ENCODE measurements at regions not wholly inside any gene's neighbourhood (a gene's known extent, or its start where the extent isn't known, plus 50 kb on each side); places are given as distances from the start of the nearest gene placed in this dataset.

DNA sequence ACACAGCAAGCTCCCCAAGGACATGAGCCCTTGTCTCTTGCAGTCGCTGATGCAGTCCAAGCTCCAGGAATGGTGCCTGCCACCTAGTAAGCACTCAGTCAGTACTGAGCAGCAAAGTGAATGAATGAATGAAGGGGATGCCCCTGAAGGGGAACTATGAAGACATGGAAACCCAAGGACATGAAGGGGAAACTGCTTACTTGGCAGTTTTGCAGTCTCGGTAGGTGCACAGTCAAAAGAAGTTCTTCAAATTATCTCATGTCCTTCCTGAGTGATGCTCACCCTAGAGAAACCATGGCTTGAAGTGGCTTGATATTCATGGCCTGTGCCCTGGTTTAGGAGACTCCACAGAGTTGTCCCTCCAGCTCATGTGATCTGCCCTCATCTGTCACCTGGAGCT is 102.1 kb upstream of the DLX2 start:
- no peak for DNase-seq

DNA sequence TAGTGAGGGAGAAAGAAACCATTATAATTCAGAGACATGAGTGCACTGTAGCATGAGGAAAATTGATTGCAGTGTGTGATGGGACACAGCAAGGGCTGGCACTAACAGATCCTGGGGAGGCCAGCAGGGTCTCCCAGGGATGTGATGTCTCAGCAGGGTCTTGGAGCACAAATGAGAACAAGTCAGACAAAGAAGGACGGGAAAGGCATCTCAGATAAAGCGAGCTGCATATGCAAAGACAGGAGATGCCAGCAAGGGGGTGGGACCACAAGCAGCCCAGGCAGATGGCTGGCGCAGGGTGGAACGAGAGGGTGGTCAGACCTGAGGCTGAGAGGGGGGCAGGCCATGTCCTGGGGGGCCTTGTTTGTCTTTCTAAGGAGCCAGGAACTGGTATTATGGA is 102.6 kb upstream of the DLX2 start:
- no peak for DNase-seq

DNA sequence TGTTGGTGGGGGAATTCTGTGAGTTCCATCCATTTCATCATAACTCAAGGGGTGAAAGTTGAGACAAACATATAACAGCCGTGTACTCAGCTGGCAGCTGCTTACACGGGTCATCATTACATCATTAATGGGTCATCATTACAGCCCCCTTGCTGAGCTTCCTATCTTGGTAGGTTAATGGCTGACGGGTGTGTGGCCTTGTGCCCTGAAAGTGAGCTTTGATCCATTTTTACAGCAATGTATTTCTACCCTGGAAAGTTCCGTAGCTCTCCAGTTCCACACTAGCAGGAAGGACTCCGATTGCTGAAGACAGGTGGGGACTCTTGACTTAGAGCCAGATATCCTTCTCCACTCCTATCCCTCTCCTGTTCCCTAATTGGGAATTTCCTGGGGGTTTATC is 105.2 kb upstream of the DLX2 start:
- DNase-seq: no peak

DNA sequence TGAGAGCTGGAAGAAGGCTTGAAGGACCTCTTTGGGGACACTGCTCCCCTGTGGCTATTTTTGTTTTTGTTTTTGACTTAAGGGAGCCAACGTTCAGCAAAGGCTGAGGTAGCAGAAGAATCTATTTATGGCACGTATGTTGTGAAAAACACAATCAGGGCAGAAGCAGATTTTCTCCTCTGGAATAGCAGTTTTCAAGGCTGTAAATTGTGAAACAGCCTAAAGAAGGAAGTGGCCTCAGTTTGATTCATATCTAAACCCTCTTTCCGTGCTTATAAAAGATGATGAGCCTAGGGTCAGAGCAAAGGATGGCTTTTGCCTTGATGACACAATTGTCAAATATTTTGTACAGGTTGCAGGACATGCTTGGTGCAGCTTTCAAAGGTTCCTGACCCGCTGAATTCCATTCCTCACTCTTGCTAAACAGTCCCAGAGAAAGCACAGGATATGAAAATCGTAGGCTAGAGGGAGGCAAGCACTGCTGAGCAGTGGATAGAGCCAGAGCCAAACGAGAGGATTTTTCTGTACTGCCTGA is 106.2 kb upstream of the DLX2 start:
- no peak for DNase-seq

DNA sequence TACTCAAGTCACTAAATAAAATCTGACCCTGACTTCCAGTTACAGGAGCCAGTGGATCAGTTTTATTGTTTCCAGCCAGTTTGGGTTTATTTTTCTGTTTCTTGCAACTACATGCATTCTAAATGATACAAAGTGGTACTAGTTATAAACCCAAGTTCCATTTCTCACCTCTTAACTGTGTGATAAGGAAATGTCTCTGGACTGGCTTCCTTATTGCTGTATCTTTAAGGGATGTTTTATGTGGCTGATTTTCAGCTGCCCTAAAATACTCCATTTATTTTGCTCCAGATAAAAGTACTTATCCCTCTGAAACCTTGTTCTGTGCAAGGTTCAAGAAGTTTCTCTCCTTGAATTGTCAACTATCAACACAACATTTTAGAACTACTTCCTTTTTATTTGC is 107.9 kb upstream of the DLX2 start:
- DNase-seq: no peak

DNA sequence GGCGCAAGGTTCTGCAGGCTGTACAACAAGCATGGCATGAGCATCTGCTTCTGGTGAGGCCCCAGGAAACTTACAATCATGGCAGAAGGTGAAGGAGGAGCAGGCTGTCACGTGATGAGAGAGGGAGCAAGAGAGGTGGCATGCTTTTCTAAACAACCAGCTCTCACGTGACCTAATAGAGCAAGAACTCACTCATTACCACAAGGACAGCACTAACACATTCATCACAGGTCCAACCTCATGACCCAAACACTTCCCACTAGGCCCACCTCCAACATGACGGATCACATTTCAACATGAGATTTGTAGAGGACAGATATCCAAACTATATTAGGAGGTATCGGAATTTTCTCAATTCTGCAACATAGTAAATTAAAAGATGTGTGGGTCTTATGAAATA is 108.8 kb upstream of the DLX2 start:
- no peak for DNase-seq

DNA sequence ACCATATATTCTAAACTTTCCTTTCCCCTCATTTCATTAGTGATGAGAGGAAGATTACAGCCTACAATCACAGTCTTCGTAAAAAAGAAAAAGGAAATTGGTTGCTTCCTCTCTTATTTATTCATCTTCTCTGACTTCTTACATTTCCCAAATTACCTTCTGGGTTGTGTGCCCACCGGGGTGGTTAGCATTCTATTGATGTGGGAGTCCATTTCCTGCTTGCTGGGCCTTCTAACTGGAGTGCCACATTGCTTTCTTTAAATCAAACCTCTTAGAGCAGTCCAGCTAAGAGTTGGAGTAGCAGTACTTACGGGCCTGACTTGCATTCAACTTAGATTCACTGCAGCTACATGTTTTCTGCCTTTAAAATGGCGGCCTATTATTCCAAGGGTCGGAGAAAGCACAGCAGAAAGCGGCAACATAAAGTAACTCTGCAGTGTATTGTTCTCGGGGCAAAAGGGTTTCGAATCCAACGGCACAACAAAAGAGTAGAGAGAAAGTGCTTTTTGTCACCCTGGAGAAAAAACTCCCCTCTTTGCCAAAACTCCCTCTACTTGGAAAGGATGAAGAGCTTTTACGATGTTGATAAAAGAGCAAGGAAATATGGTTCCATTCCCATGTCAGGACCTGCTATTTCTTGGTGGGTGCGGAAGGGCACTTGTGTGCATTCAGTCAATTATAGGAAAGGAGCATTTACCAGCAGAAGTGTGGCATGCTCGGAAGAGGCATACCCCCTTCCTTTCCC is 110.6 kb upstream of the DLX2 start:
- no peak for DNase-seq

DNA sequence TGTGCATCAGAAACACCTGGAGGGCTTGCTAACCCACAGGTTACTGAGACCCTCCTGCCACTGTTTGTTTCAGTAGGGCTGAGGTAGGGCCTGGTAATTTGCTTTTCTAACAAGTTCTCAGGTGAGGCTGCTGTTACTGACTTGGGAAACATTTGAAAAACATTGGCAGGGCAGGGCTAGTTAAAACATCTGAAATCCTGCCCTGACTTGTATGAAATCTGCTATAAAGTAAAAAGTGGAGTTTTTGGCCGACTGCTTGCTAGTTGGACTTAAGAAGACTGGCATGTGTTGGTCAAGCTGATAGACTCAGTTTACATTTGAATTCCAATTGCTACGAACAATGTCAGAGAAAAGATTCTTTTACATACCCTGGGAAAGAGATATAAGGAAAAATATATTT is 111.6 kb upstream of the DLX2 start:
- no peak for DNase-seq

DNA sequence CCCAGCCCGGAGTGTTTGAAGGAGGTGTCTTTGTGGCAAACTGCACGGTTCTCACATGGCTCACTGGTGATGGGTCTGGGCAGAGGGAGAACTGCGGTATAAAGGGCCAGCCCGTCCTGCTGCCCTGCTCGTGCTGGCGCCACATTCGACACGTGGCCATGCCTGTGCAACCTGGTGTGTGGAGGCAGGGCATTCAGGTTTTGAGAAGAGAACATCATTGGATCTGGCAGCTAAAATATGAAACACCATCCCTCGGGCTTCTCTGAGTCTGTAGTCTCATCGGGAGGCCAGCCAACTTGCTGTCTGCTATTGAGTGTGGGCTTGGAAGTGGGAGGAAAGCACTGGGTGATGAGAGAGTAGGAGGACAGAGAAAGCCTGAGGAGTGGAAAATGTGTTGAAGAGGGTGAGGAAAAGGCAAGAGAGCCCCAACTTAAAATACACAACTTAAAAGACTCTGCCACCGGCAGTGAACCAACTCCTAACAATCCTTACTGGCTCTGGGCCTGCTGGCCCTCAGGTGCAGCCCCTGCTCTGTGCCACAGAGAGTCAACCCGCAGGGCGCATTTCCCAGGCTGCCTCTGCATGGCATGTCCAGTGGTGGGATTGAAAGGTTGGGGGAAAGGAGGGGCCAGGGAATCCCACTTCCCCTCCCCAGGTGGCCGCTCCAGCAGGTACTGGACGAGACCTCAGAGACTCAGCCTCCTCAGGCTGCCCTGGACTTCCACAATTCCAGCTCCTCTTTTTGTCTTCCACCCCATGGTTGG is 112.7 kb upstream of the DLX2 start:
- DNase-seq: no peak

DNA sequence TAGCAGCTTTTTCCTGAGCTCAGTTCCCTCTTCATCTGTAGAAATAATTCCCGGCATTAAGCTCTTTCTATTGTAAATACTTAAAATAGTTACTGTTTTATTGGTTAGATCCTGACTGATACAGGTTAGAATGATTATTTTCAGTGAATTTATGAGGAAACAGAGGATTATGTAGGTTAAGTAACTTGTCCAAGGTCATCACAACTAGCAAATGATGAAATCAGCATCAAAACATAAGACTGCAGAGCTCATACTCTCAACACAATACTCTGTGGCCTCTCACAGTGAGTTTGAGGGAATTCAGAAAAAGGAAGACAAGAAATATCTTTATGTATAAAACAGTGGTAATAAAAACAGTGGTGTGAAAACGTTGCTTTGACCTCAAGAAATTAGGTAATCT is 113.2 kb upstream of the DLX2 start:
- DNase-seq: no peak

DNA sequence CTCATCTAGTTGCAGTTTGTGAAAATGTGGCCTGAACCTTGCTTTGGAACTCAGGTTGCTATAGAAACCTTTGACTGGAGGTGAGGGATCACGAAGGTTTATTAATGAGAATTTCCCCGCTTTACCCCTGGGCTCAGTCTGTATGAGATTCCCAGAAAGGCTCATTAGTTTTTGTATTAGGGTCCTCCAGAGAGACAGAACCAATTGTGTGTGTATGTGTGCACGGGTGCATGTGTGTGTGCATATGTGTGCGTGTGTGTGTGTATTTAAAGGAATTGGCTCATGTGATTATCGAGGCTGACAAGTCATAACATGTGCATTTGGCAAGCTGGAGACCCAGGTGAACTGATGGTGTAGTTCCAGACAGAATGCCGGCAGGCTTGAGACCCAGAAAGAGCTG is 113.8 kb upstream of the DLX2 start:
- no peak for DNase-seq

DNA sequence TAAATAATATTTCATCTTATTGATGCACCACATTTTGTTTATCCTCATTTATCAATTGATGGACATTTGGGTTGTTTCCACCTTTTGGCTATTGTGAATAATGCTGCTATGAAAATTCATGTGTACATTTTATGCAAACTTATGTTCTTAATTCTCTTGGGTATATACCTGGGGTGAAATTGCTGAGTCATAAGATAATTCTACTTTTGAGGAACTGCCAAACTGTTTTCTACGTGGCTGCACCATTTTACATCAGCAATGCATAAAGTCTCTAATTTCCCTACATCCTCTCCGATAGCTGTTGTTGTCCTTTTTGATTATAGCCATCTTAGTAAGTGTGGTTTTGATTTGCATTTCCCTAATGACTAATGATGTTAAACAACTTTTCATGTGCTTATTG is 116.5 kb upstream of the DLX2 start:
- DNase-seq: no peak

DNA sequence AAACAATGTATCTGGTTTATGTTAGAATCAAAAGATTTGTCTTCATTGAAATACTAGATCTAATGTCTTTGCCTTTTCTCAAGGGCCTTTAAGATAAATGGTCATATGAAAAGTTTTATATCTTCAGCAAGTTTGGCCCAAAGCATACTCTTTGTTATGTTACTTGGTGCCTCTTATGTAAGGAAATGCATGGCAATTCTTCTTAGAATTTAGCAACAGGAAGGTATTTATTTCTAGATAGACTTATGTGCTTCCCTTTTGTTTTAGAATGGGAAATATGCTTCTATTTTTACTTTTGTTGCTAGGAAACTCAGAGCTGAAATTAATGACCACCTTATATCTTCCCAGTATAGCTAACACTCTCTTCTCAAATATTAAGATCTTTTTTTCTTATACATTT is 117.4 kb upstream of the DLX2 start:
- DNase-seq: no peak

DNA sequence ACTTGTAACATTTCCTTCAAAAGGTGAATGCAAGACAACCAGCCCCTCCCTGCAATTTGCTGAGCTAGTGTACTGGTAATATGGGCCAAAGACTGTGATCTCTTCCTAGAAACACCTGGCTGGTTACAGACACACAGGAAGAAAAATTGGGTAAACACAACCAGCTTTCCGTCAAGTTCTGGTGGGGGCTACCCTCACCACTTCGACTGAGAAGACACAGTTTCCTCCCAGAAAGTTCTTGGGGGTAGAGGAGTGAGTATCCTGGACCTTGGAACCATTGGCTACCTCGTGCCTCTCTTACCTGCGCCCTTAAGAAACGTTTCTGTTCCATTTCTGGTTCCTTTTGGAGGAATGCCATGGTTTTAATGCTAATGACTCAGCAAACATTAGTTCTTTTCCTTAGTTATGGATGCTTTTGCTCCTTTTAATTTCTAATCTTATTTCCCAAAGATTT is 120.9 kb upstream of the DLX2 start:
- DNase-seq: no peak

DNA sequence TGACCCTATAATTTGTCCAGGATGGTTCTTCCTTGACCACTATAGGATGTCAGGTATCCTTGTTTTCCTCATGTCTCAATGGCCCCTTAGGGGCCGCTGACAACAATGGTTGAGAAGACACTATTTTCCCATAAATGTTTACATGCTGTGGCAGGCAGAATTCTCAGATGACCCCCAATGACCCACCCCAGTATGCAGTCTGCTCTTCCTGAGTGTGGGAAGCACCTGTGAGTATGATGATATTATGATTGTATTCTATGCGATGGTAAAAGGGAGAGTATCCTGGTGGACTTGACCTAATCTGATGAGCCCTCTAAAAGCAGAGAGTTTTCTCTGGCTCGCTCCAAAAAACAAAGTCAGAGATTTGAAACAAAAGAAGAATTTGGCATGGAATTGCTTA is 123.1 kb upstream of the DLX2 start:
- DNase-seq: no peak

DNA sequence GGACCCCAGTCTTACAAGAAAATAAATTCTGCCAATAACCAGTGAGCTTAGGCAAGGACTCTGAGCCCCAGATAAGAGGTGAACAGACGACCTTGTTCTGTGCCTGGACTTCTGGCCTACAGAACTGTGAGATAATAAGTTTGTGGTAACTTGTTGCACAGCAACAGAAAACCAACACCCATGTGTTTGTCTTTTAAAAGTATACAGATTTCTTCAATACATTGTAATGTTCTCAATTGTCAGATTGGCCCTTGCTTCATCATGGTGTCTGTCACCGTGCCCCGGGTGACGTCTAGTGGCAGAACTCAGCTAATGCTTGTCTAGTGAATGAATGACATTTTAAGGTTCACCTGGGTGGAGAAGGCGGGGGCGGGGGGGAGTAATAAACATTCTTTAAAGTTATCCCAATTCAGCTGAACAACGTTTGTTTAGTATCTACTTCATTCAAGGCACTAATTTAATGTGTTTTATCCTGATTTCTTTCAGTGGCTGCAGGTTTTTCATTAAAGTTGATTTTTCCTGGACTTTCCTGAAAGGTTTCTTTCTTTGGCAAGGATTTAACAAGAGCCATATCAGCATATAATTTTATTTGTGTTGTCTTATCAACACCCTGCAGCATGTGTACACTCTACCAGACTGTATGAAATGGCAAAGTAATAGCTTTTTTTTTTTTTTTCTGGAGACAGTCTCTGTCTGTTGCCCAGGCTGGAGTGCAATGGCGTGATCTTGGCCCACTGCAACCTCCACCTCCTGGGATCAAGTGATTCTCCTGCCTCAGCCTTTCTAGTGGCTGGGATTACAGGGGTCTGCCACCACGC is 123.8 kb upstream of the DLX2 start:
- peak in 1 of 4 experiments; percentile 16 for DNase-seq

DNA sequence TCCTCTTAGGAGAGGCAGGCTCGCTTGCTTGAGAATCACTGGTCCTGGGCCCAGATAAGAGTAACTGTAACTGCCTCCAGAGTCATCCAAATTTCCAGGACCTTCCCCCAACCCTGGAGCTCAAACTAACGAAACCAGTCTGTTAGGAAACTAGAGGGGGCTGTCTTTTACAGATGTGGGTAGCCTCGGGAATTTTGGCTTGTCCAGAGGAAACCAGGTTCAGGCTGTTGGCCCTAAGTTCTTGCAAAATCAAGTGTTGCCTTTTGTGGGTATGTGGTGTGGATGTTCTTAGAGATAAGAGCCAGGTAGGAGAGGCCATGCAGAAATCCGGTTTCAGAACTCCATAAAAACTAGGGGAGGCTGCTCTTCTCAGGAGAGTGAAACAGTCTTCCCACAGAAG is 125.0 kb upstream of the DLX2 start:
- no peak for DNase-seq

DNA sequence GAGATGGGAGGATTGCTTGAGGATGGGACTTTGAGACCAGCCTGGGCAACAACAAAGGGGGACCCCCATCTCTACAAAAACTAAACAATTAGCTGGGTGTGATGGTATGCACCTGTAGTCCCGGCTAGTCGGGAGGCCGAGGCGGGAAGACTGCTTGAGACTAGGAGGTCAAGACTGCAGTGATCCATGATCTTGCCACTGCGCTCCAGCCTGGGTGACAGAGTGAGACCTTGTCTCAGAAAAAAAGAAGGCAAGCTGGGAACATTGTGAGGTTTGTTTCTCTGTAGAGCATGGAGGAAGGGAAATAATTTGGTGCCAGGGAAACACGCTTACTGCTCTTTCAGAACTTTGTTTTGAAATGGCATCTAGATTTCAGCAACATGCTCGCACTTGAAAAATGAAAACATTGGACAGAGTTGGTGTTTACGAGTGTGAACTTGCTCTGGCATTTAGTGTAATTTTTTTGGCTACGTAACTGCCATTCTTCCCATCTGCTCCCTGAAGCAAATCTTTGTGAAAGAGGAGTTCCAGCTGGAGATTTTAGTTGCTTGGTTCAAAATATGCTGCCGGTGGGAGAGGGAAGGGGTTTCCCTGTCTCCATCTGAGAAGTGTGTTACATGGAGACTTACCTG is 125.6 kb upstream of the DLX2 start:
- DNase-seq: no peak

DNA sequence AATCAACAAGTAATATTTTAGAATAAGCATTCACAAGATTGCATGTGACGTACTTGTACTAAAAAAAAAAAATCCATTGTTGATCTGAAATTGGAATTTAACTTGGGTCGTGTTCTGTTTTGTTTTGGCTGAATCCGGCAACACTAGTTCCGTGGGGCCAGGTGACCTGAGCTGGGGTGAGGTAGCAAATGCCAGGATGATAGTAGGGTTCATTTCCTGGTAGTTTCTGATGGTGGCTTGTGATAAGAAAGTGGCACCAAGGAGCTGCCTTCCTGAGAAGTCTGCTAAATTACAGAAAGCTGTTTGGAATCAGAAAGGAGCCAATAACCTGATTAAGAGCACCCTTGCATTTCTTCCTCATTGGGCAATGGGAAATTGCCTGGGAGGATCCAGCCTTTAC is 126.4 kb upstream of the DLX2 start:
- DNase-seq: no peak

DNA sequence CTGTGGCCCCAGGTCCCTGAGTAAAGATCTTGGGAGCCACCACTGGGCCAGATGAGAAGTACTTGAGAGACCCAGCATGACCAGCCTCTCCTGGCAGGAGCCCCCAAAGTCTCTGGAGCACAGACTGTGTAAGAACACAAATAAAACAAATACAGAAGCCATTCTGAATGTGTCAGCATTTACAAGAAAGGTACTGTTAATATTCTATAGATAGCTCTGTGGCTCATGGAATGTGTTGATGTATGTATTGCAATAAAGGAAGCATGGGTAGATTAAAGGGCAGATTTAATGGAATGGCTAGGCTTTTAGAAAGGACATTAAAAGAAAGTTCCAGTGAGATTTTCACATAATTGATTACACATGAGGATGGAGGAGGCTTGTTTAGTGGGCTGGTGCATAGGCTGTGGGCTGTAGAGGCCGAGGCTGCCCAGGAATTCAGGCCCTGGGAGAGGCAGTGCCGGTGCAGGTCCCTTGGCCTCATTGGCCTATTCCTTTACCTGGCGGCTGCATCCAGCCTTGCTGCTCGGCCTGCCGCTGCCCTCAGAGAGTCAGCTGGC is 127.7 kb upstream of the DLX2 start:
- no peak for DNase-seq

DNA sequence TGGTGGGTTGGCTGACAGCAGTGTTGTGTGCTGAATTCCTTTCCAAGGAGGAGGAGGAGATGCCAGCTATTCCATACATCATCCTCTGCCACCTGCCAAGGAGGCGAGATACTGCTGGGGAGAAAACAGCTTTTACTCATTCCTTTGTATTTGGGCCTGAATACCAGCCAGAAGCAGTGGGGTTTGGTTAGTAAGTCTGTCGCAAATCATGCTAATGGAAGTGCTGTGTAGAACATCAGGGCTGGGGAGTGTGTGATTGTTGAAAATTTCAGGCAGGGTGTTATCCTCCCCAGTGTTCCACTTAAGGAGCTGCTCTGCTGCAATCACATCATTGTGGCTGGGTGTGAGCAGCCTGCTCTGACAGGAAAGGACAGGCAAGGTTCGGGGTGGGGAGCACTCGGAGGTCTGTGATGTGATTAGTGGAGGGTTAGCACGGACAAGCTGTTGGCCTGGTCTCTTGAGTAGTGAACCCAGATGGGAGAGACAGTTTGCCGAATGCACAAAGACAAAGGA is 128.2 kb upstream of the DLX2 start:
- DNase-seq: no peak

DNA sequence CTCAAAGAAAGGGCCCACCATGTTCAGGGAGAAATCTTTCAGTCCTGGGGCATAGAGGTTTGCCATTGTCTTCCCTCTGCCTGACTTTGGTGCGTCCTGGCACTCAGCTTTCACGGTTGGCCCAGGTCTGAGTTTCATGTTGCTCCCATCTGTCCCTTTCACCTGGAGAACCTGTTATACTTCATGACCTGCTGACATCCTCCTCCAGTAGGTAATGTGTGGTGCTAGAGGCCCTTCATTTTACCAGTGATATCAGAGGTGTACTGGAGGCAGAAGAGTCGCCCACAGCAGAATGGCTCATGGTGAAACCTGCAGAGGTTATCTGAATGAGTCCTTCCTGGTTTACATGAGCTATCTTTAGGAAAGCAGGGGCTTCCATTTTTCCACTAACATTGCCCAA is 128.8 kb upstream of the DLX2 start:
- DNase-seq: no peak

Data from activated naive CD4-positive, alpha-beta T cell (primary cell).